ENCODE measurements at regions not wholly inside any gene's neighbourhood (a gene's known extent, or its start where the extent isn't known, plus 50 kb on each side); places are given as distances from the start of the nearest gene placed in this dataset.
A peak's percentile ranks its signal among the peaks of the same experiment; 100 is the strongest.

GRCh38 chr14:25843481-25844470, 754.1 kb downstream of the NOVA1 start:
- DNase-seq (ENCODE audit: low spot score) = no peak

GRCh38 chr14:25841226-25841625, 756.6 kb downstream of the NOVA1 start:
- ChIA-PET CTCF (no interaction called here), POLR2A (ENCODE audit: low non-redundant PET) (no interaction called here)
- H3K27me3 ChIP-seq (replicated peaks; ENCODE audit: insufficient read depth, low read depth, low read length, poor library complexity) = no peaks in the 10 kb centered on the region
- no peak overlapping the region for H3K27ac ChIP-seq (ENCODE audit: low read depth, low read length, poor library complexity, severe bottlenecking)
- TF ChIP-seq CTCF (conservative IDR thresholded peaks at IDR 0.05; ENCODE audit: low read depth, low read length) (no peak), EZH2 (IDR thresholded peaks at IDR 0.05; ENCODE audit: borderline replicate concordance, low read depth, low read length, poor library complexity, severe bottlenecking) (no peak)
- H3K36me3 ChIP-seq (ENCODE audit: insufficient read depth, low read length, poor library complexity, severe bottlenecking) = no peaks in the 10 kb centered on the region
- no peak for DNase-seq (ENCODE audit: low spot score)
- H3K9me3 ChIP-seq (ENCODE audit: low read depth, low read length, poor library complexity, severe bottlenecking) = no peaks in the 10 kb centered on the region
- no TSS peak for BruUV-seq (replicated peaks)
- H3K4me1 ChIP-seq (ENCODE audit: insufficient read depth, low read length, poor library complexity, severe bottlenecking) = peaks cover 44% of the 10 kb centered on the region
- intact Hi-C loops (cut with micrococcal nuclease; ENCODE audit: unreplicated experiment) = no loop called here
- no peak overlapping the region for H3K4me3 ChIP-seq (ENCODE audit: low read depth, low read length, poor library complexity, severe bottlenecking)

More at GRCh38 chr14:25843481-25844470, 754.1 kb downstream of the NOVA1 start:
- no peak overlapping the region for H3K4me3 ChIP-seq (ENCODE audit: low read depth, low read length, poor library complexity, severe bottlenecking)
- no peak overlapping the region for H3K27ac ChIP-seq (ENCODE audit: low read depth, low read length, poor library complexity, severe bottlenecking)
- no peaks in the 10 kb centered on the region for H3K27me3 ChIP-seq (replicated peaks; ENCODE audit: insufficient read depth, low read depth, low read length, poor library complexity)
- intact Hi-C loops (cut with micrococcal nuclease; ENCODE audit: unreplicated experiment) = no loop called here
- CTCF ChIA-PET = no interaction called here
- no TSS peak for BruUV-seq (replicated peaks)
- no peaks in the 10 kb centered on the region for H3K36me3 ChIP-seq (ENCODE audit: insufficient read depth, low read length, poor library complexity, severe bottlenecking)
- H3K9me3 ChIP-seq (ENCODE audit: low read depth, low read length, poor library complexity, severe bottlenecking) = no peaks in the 10 kb centered on the region
- TF ChIP-seq EZH2 (IDR thresholded peaks at IDR 0.05; ENCODE audit: borderline replicate concordance, low read depth, low read length, poor library complexity, severe bottlenecking) (no peak), CTCF (conservative IDR thresholded peaks at IDR 0.05; ENCODE audit: low read depth, low read length) (no peak)
- POLR2A ChIA-PET (ENCODE audit: low non-redundant PET) = no interaction called here
- H3K4me1 ChIP-seq (ENCODE audit: insufficient read depth, low read length, poor library complexity, severe bottlenecking) = peaks cover 22% of the 10 kb centered on the region

- H3K4me3 ChIP-seq (ENCODE audit: low read depth, low read length, poor library complexity, severe bottlenecking) = no peak overlapping the region
- no peaks in the 10 kb centered on the region for H3K36me3 ChIP-seq (ENCODE audit: insufficient read depth, low read length, poor library complexity, severe bottlenecking)
- TF ChIP-seq CTCF (conservative IDR thresholded peaks at IDR 0.05; ENCODE audit: low read depth, low read length) = no peak
- no peak for TF ChIP-seq EZH2 (IDR thresholded peaks at IDR 0.05; ENCODE audit: borderline replicate concordance, low read depth, low read length, poor library complexity, severe bottlenecking)
- H3K27me3 ChIP-seq (replicated peaks; ENCODE audit: insufficient read depth, low read depth, low read length, poor library complexity) = no peaks in the 10 kb centered on the region
- H3K9me3 ChIP-seq (ENCODE audit: low read depth, low read length, poor library complexity, severe bottlenecking) = no peaks in the 10 kb centered on the region
- DNase-seq (ENCODE audit: low spot score) = peak; percentile 94
- POLR2A ChIA-PET (ENCODE audit: low non-redundant PET) = no interaction called here
- intact Hi-C loops (cut with micrococcal nuclease; ENCODE audit: unreplicated experiment) = loop anchor here (5.0 to 10.0 kb wide), 5 partner anchors 167 to 897 kb away; no protein-coding TSS in a partner anchor
- BruUV-seq (replicated peaks) = no TSS peak
- H3K27ac ChIP-seq (ENCODE audit: low read depth, low read length, poor library complexity, severe bottlenecking) = peak overlapping the region; percentile 73
- CTCF ChIA-PET = interaction anchor here (1.0 kb wide), 1 partner anchor 292 kb away, joined by 3 read pairs; no protein-coding TSS in a partner anchor
- H3K4me1 ChIP-seq (ENCODE audit: insufficient read depth, low read length, poor library complexity, severe bottlenecking) = peaks cover 52% of the 10 kb centered on the region
Measured at GRCh38 chr14:25837551-25837965, 760.3 kb downstream of the NOVA1 start.

All from A673 (cell line).